T follicular helper cell (primary cell): ENCODE measurements at regions not wholly inside any gene's neighbourhood (a gene's known extent, or its start where the extent isn't known, plus 50 kb on each side); places are given as distances from the start of the nearest gene placed in this dataset.

ENCODE experiments used
- DNase-seq: peaks from one replicate; pipeline ENCODE4 v3.0.0-alpha.2; 2020; ENCODE audit warnings: low read depth

GRCh38 chr18:2036086-2036485, 535.2 kb downstream of the METTL4 start:
- no peak for DNase-seq

GRCh38 chr18:2040279-2040678, 531.0 kb downstream of the METTL4 start:
- no peak for DNase-seq

- DNase-seq = no peak
Observed at GRCh38 chr18:2049986-2050385, 521.3 kb downstream of the METTL4 start.

- DNase-seq = no peak
Observed at GRCh38 chr18:2050702-2051201, 520.6 kb downstream of the METTL4 start.

GRCh38 chr18:2053490-2054089, 517.7 kb downstream of the METTL4 start:
- DNase-seq = no peak

- no peak for DNase-seq
Observed at GRCh38 chr18:2059336-2059735, 512.0 kb downstream of the METTL4 start.

GRCh38 chr18:2060086-2060485, 511.2 kb downstream of the METTL4 start:
- DNase-seq = no peak

- DNase-seq = no peak
Observed at GRCh38 chr18:2070631-2071030, 500.7 kb downstream of the METTL4 start.

GRCh38 chr18:2075499-2075898, 495.8 kb downstream of the METTL4 start:
- DNase-seq = no peak

GRCh38 chr18:2082676-2083075, 488.6 kb downstream of the METTL4 start:
- no peak for DNase-seq

GRCh38 chr18:2083691-2084090, 487.6 kb downstream of the METTL4 start:
- no peak for DNase-seq

GRCh38 chr18:2086439-2086838, 484.9 kb downstream of the METTL4 start:
- no peak for DNase-seq

- no peak for DNase-seq
Observed at GRCh38 chr18:2087877-2088673, 483.2 kb downstream of the METTL4 start.

GRCh38 chr18:2089396-2089795, 481.9 kb downstream of the METTL4 start:
- DNase-seq = no peak

- DNase-seq = no peak
Observed at GRCh38 chr18:2091937-2092336, 479.4 kb downstream of the METTL4 start.

GRCh38 chr18:2096551-2096950, 474.8 kb downstream of the METTL4 start:
- no peak for DNase-seq

- no peak for DNase-seq
Observed at GRCh38 chr18:2100694-2101213, 470.6 kb downstream of the METTL4 start.

GRCh38 chr18:2102022-2102421, 469.3 kb downstream of the METTL4 start:
- DNase-seq = no peak

GRCh38 chr18:2103299-2103698, 468.0 kb downstream of the METTL4 start:
- no peak for DNase-seq

- peak; percentile 3 for DNase-seq
Observed at GRCh38 chr18:2104620-2105462, 466.5 kb downstream of the METTL4 start.

- DNase-seq = no peak
Observed at GRCh38 chr18:2108591-2108990, 462.7 kb downstream of the METTL4 start.

- DNase-seq = no peak
Observed at GRCh38 chr18:2111456-2111855, 459.8 kb downstream of the METTL4 start.
